Urinary bladder (tissue), 3 donors: ENCODE measurements at regions not wholly inside any gene's neighbourhood (a gene's known extent, or its start where the extent isn't known, plus 50 kb on each side); places are given as distances from the start of the nearest gene placed in this dataset.

Source experiments
- DNase-seq: peaks from one replicate; pipeline ENCODE4 v3.0.0-alpha.2; 2015; ENCODE audit errors: extremely low spot score
- H3K27ac ChIP-seq: one replicate; pipeline ENCODE4 v1.5.1; 2013; ENCODE audit warnings: low read depth, mild to moderate bottlenecking, moderate library complexity
- H3K36me3 ChIP-seq: one replicate; pipeline ENCODE4 v1.6.1; 2013; ENCODE audit warnings: mild to moderate bottlenecking, moderate library complexity; ENCODE audit not compliant: insufficient read depth
- H3K4me1 ChIP-seq: one replicate; pipeline ENCODE4 v1.6.1; 2013; ENCODE audit warnings: mild to moderate bottlenecking, moderate library complexity; ENCODE audit not compliant: insufficient read depth
- H3K4me3 ChIP-seq: one replicate; pipeline ENCODE4 v1.5.1; 2013; ENCODE audit warnings: low read depth, low read length
- WGBS: extraction: QIAGEN DNeasy Blood & Tissue Kit; methylation state at CpG from one replicate; pipeline ENCODE4 v1.1.7; 2013; 5-methylcytosine and 5-hydroxymethylcytosine counted together
- donor health status: healthy with polysubstance abuse.
- donor health status: healthy.

GRCh38 chr6:54018722-54019121 is 92.5 kb upstream of the MLIP start:
- no peak overlapping the region for H3K27ac ChIP-seq
- H3K4me1 ChIP-seq, result no peaks in the 10 kb centered on the region
- H3K36me3 ChIP-seq, result no peaks in the 10 kb centered on the region
- no peak overlapping the region for H3K4me3 ChIP-seq
- DNase-seq, result no peak
- 54% methylated on average over 5 of the region's 5 CpGs for WGBS

GRCh38 chr6:54019860-54020259 is 91.4 kb upstream of the MLIP start:
- Histone ChIP-seq H3K4me3 (no peak overlapping the region), H3K27ac (no peak overlapping the region), H3K4me1 (no peaks in the 10 kb centered on the region), H3K36me3 (no peaks in the 10 kb centered on the region)
- DNase-seq, result no peak

- WGBS, result 61% methylated on average over 3 of the region's 3 CpGs
- DNase-seq, result no peak
- H3K4me3 ChIP-seq, result no peak overlapping the region
- no peak overlapping the region for H3K27ac ChIP-seq
- H3K4me1 ChIP-seq, result no peaks in the 10 kb centered on the region
- H3K36me3 ChIP-seq, result no peaks in the 10 kb centered on the region
These were observed 90.9 kb upstream of the MLIP start for GRCh38 chr6:54020334-54020733.

- Histone ChIP-seq H3K4me3 (no peak overlapping the region), H3K27ac (no peak overlapping the region), H3K4me1 (no peaks in the 10 kb centered on the region), H3K36me3 (no peaks in the 10 kb centered on the region)
- no peak for DNase-seq
These were observed 84.4 kb upstream of the MLIP start for GRCh38 chr6:54026652-54027400.

GRCh38 chr6:54028170-54028569 is 83.1 kb upstream of the MLIP start:
- no peak overlapping the region for H3K4me3 ChIP-seq

GRCh38 chr6:54029187-54029586 is 82.1 kb upstream of the MLIP start:
- no peaks in the 10 kb centered on the region for H3K4me1 ChIP-seq
- H3K27ac ChIP-seq, result no peak overlapping the region
- no peak overlapping the region for H3K4me3 ChIP-seq
- H3K36me3 ChIP-seq, result no peaks in the 10 kb centered on the region
- WGBS, result 94% methylated on average over 3 of the region's 3 CpGs
- no peak for DNase-seq

More at GRCh38 chr6:54028170-54028569, 83.1 kb upstream of the MLIP start:
- WGBS, result 86% methylated on average over 3 of the region's 3 CpGs
- H3K27ac ChIP-seq, result no peak overlapping the region
- no peaks in the 10 kb centered on the region for H3K36me3 ChIP-seq
- no peak for DNase-seq
- H3K4me1 ChIP-seq, result no peaks in the 10 kb centered on the region

- H3K27ac ChIP-seq, result no peak overlapping the region
- no peaks in the 10 kb centered on the region for H3K4me1 ChIP-seq
- WGBS, result 80% methylated on average over 5 of the region's 5 CpGs
- H3K36me3 ChIP-seq, result no peaks in the 10 kb centered on the region
- no peak for DNase-seq
- no peak overlapping the region for H3K4me3 ChIP-seq
These were observed 80.1 kb upstream of the MLIP start for GRCh38 chr6:54031169-54031568.

GRCh38 chr6:54037277-54037779 is 73.9 kb upstream of the MLIP start:
- no peaks in the 10 kb centered on the region for H3K4me1 ChIP-seq
- H3K4me3 ChIP-seq, result no peak overlapping the region
- DNase-seq, result no peak
- no peak overlapping the region for H3K27ac ChIP-seq
- H3K36me3 ChIP-seq, result no peaks in the 10 kb centered on the region

- Histone ChIP-seq H3K36me3 (no peaks in the 10 kb centered on the region), H3K4me3 (no peak overlapping the region), H3K27ac (no peak overlapping the region), H3K4me1 (no peaks in the 10 kb centered on the region)
- no peak for DNase-seq
These were observed 70.7 kb upstream of the MLIP start for GRCh38 chr6:54040545-54040944.

GRCh38 chr6:54041239-54041638 is 70.0 kb upstream of the MLIP start:
- 91% methylated on average over 2 of the region's 2 CpGs for WGBS
- Histone ChIP-seq H3K36me3 (no peaks in the 10 kb centered on the region), H3K4me1 (no peaks in the 10 kb centered on the region), H3K27ac (no peak overlapping the region), H3K4me3 (no peak overlapping the region)
- no peak for DNase-seq

- H3K4me1 ChIP-seq, result no peaks in the 10 kb centered on the region
- H3K36me3 ChIP-seq, result no peaks in the 10 kb centered on the region
- WGBS, result 86% methylated on average over 3 of the region's 3 CpGs
- H3K27ac ChIP-seq, result no peak overlapping the region
- no peak overlapping the region for H3K4me3 ChIP-seq
- no peak for DNase-seq
These were observed 67.9 kb upstream of the MLIP start for GRCh38 chr6:54043360-54043759.

GRCh38 chr6:54044059-54044458 is 67.2 kb upstream of the MLIP start:
- Histone ChIP-seq H3K27ac (no peak overlapping the region), H3K4me3 (no peak overlapping the region), H3K4me1 (no peaks in the 10 kb centered on the region), H3K36me3 (no peaks in the 10 kb centered on the region)
- 87% methylated on average over 2 of the region's 2 CpGs for WGBS
- DNase-seq, result no peak

- no peaks in the 10 kb centered on the region for H3K36me3 ChIP-seq
- DNase-seq, result no peak
- no peak overlapping the region for H3K27ac ChIP-seq
- no peaks in the 10 kb centered on the region for H3K4me1 ChIP-seq
- H3K4me3 ChIP-seq, result no peak overlapping the region
These were observed 62.5 kb upstream of the MLIP start for GRCh38 chr6:54048782-54049181.

- 25% methylated on average over 2 of the region's 2 CpGs for WGBS
- Histone ChIP-seq H3K27ac (no peak overlapping the region), H3K4me3 (no peak overlapping the region), H3K4me1 (no peaks in the 10 kb centered on the region), H3K36me3 (no peaks in the 10 kb centered on the region)
- DNase-seq, result no peak
These were observed 60.5 kb upstream of the MLIP start for GRCh38 chr6:54050750-54051149.

- WGBS, result 12% methylated on average over 4 of the region's 4 CpGs
- peak; percentile 67 for DNase-seq
- no peak overlapping the region for H3K27ac ChIP-seq
These were observed 57.3 kb upstream of the MLIP start for GRCh38 chr6:54053881-54054391.

More at GRCh38 chr6:54053881-54054391, 57.3 kb upstream of the MLIP start:
- Histone ChIP-seq H3K4me1 (no peaks in the 10 kb centered on the region), H3K36me3 (no peaks in the 10 kb centered on the region), H3K4me3 (no peak overlapping the region)
